Trophoblast cell (in vitro differentiated cells and primary cell): ENCODE measurements at regions not wholly inside any gene's neighbourhood (a gene's known extent, or its start where the extent isn't known, plus 50 kb on each side); places are given as distances from the start of the nearest gene placed in this dataset.

Experiments
- DNase-seq, 2 donors: peaks; one replicate each; pipeline ENCODE4 v3.0.0-alpha.2; 2016
- H2AFZ ChIP-seq: 2 replicates; pipeline ENCODE4 v1.6.1; 2013; ENCODE audit warnings: low read length, moderate library complexity, mild to moderate bottlenecking; ENCODE audit not compliant: insufficient read depth, poor library complexity
- H2AK5ac ChIP-seq: 2 replicates; pipeline ENCODE4 v1.6.1; 2013; ENCODE audit warnings: mild to moderate bottlenecking, low read length
- H2BK120ac ChIP-seq: 2 replicates; pipeline ENCODE4 v1.6.1; 2013; ENCODE audit warnings: low read length, mild to moderate bottlenecking, moderate library complexity; ENCODE audit not compliant: insufficient read depth, poor library complexity
- H2BK12ac ChIP-seq: 2 replicates; pipeline ENCODE4 v1.6.1; 2013; ENCODE audit warnings: mild to moderate bottlenecking, low read length, moderate library complexity
- H2BK5ac ChIP-seq: 2 replicates; pipeline ENCODE4 v1.6.1; 2013; ENCODE audit warnings: low read length, low read depth, moderate library complexity, mild to moderate bottlenecking; ENCODE audit not compliant: poor library complexity
- H3K14ac ChIP-seq: 2 replicates; pipeline ENCODE4 v1.6.1; 2013; ENCODE audit warnings: mild to moderate bottlenecking, low read length
- H3K18ac ChIP-seq: 2 replicates; pipeline ENCODE4 v1.6.1; 2013; ENCODE audit warnings: mild to moderate bottlenecking, low read length
- H3K23ac ChIP-seq: 2 replicates; pipeline ENCODE4 v1.6.1; 2013; ENCODE audit warnings: low read length
- H3K27ac ChIP-seq: 2 replicates; pipeline ENCODE4 v1.5.1; 2013; ENCODE audit warnings: low read depth, mild to moderate bottlenecking, inconsistent platforms, low read length, moderate library complexity
- H3K27me3 ChIP-seq: 2 replicates; pipeline ENCODE4 v1.6.1; 2013; ENCODE audit warnings: inconsistent platforms, mild to moderate bottlenecking, low read length, moderate library complexity; ENCODE audit not compliant: insufficient read depth
- H3K36me3 ChIP-seq, 2 experiments: 1 replicate in 1 of 2; 2 replicates in 1 of 2; pipeline ENCODE4 v1.6.1; 2013; ENCODE audit warnings: low read length in 2 of 2, mild to moderate bottlenecking in 2 of 2, moderate library complexity in 1 of 2; ENCODE audit not compliant: insufficient read depth in 2 of 2, control insufficient read depth in 1 of 2
- H3K4ac ChIP-seq: 2 replicates; pipeline ENCODE4 v1.6.1; 2013; ENCODE audit warnings: low read depth, mild to moderate bottlenecking, low read length, moderate library complexity
- H3K4me1 ChIP-seq, 2 experiments: 1 replicate in 1 of 2; 2 replicates in 1 of 2; pipeline ENCODE4 v1.6.1; 2013; ENCODE audit warnings: low read length in 2 of 2, mild to moderate bottlenecking in 2 of 2, moderate library complexity in 1 of 2; ENCODE audit not compliant: insufficient read depth in 2 of 2, control insufficient read depth in 1 of 2
- H3K4me2 ChIP-seq: 2 replicates; pipeline ENCODE4 v1.6.1; 2013; ENCODE audit warnings: inconsistent platforms, mild to moderate bottlenecking, low read length, moderate library complexity
- H3K4me3 ChIP-seq: 2 replicates; pipeline ENCODE4 v1.5.1; 2013; ENCODE audit warnings: mild to moderate bottlenecking, low read depth, low read length, inconsistent platforms
- H3K79me1 ChIP-seq: one replicate; pipeline ENCODE4 v1.6.1; 2013; ENCODE audit warnings: low read length
- H3K79me2 ChIP-seq: 2 replicates; pipeline ENCODE4 v1.6.1; 2013; ENCODE audit warnings: low read length, mild to moderate bottlenecking; ENCODE audit not compliant: control insufficient read depth, insufficient read depth, poor library complexity
- H3K9ac ChIP-seq: 2 replicates; pipeline ENCODE4 v1.6.1; 2013; ENCODE audit warnings: mild to moderate bottlenecking, low read length
- H3K9me3 ChIP-seq: 2 replicates; pipeline ENCODE4 v1.6.1; 2013; ENCODE audit warnings: low read depth, mild to moderate bottlenecking, control low read depth, inconsistent platforms, low read length; ENCODE audit not compliant: insufficient read depth
- H4K12ac ChIP-seq: 2 replicates; pipeline ENCODE4 v1.6.1; 2013; ENCODE audit warnings: low read depth, mild to moderate bottlenecking, low read length, moderate library complexity
- H4K8ac ChIP-seq: 2 replicates; pipeline ENCODE4 v1.6.1; 2013; ENCODE audit warnings: low read depth, mild to moderate bottlenecking, low read length, moderate library complexity
- H4K91ac ChIP-seq: one replicate; pipeline ENCODE4 v1.6.1; 2013; ENCODE audit warnings: low read depth, mild to moderate bottlenecking, low read length, moderate library complexity
- WGBS: extraction: QIAGEN DNeasy Blood & Tissue Kit; methylation state at CpG from one replicate; pipeline ENCODE4 v1.1.7; 2013; ENCODE audit warnings: missing lambda C conversion rate; ENCODE audit not compliant: insufficient read length, insufficient coverage; ENCODE audit errors: extremely low coverage; 5-methylcytosine and 5-hydroxymethylcytosine counted together

- Histone ChIP-seq H3K27ac (no peak overlapping the region), H3K4ac (no peak overlapping the region), H2BK120ac (no peak overlapping the region), H3K79me1 (no peaks in the 10 kb centered on the region), H3K18ac (no peak overlapping the region), H3K4me1 (no peaks in the 10 kb centered on the region), H3K4me3 (no peak overlapping the region), H4K12ac (no peak overlapping the region), H3K4me2 (no peak overlapping the region), H4K8ac (no peak overlapping the region), H2AFZ (no peak overlapping the region), H2BK12ac (no peak overlapping the region), H3K36me3 (no peaks in the 10 kb centered on the region), H3K23ac (no peak overlapping the region), H2BK5ac (no peak overlapping the region), H4K91ac (no peak overlapping the region), H3K14ac (no peak overlapping the region), H2AK5ac (no peak overlapping the region), H3K9ac (no peak overlapping the region), H3K27me3 (no peaks in the 10 kb centered on the region), H3K9me3 (peaks cover 79% of the 10 kb centered on the region), H3K79me2 (no peaks in the 10 kb centered on the region)
- WGBS = no CpG with 5 or more reads among the region's 4 CpGs
- DNase-seq = no peak
Observed at GRCh38 chr10:37682617-37683016, 174.8 kb downstream of the ZNF248 start.

GRCh38 chr10:37681617-37681999 lies 175.8 kb downstream of the ZNF248 start:
- H2BK120ac ChIP-seq = no peak overlapping the region
- H3K9ac ChIP-seq = no peak overlapping the region
- no CpG with 5 or more reads among the region's 12 CpGs for WGBS
- H3K79me2 ChIP-seq = no peaks in the 10 kb centered on the region
- no peaks in the 10 kb centered on the region for H3K36me3 ChIP-seq
- H3K14ac ChIP-seq = no peak overlapping the region
- H3K23ac ChIP-seq = no peak overlapping the region
- no peak overlapping the region for H4K8ac ChIP-seq
- H4K12ac ChIP-seq = no peak overlapping the region
- H3K9me3 ChIP-seq = peaks cover 71% of the 10 kb centered on the region
- no peak overlapping the region for H3K18ac ChIP-seq
- H3K27me3 ChIP-seq = no peaks in the 10 kb centered on the region
- no peak overlapping the region for H2BK12ac ChIP-seq
- no peak for DNase-seq
- H3K4me2 ChIP-seq = no peak overlapping the region
- no peak overlapping the region for H2AK5ac ChIP-seq
- H3K4ac ChIP-seq = no peak overlapping the region
- no peaks in the 10 kb centered on the region for H3K4me1 ChIP-seq
- H2AFZ ChIP-seq = no peak overlapping the region
- no peak overlapping the region for H4K91ac ChIP-seq
- no peak overlapping the region for H2BK5ac ChIP-seq
- no peak overlapping the region for H3K4me3 ChIP-seq
- H3K79me1 ChIP-seq = no peaks in the 10 kb centered on the region
- H3K27ac ChIP-seq = no peak overlapping the region

- H3K4me2 ChIP-seq = no peak overlapping the region
- no peaks in the 10 kb centered on the region for H3K4me1 ChIP-seq
- no peak overlapping the region for H3K23ac ChIP-seq
Observed at GRCh38 chr10:37680716-37681616, 176.4 kb downstream of the ZNF248 start.

GRCh38 chr10:37680243-37680683 lies 177.1 kb downstream of the ZNF248 start:
- no CpG with 5 or more reads among the region's 30 CpGs for WGBS
- H3K79me1 ChIP-seq = no peaks in the 10 kb centered on the region
- H4K12ac ChIP-seq = no peak overlapping the region
- H2BK12ac ChIP-seq = no peak overlapping the region
- H2AFZ ChIP-seq = no peak overlapping the region
- H2BK5ac ChIP-seq = no peak overlapping the region
- no peak overlapping the region for H3K18ac ChIP-seq
- no peak overlapping the region for H3K23ac ChIP-seq
- no peak overlapping the region for H3K4ac ChIP-seq
- no peak overlapping the region for H3K9ac ChIP-seq
- no peak overlapping the region for H2AK5ac ChIP-seq
- no peak overlapping the region for H2BK120ac ChIP-seq
- no peak overlapping the region for H4K91ac ChIP-seq
- H3K9me3 ChIP-seq = peaks cover 61% of the 10 kb centered on the region
- no peak overlapping the region for H3K4me3 ChIP-seq
- H4K8ac ChIP-seq = no peak overlapping the region
- H3K36me3 ChIP-seq = no peaks in the 10 kb centered on the region
- no peak overlapping the region for H3K14ac ChIP-seq
- no peaks in the 10 kb centered on the region for H3K4me1 ChIP-seq
- no peaks in the 10 kb centered on the region for H3K79me2 ChIP-seq
- DNase-seq = no peak
- no peaks in the 10 kb centered on the region for H3K27me3 ChIP-seq
- no peak overlapping the region for H3K27ac ChIP-seq
- no peak overlapping the region for H3K4me2 ChIP-seq

More at GRCh38 chr10:37680716-37681616, 176.4 kb downstream of the ZNF248 start:
- Histone ChIP-seq H2BK120ac (no peak overlapping the region), H2BK12ac (no peak overlapping the region), H3K9ac (no peak overlapping the region), H3K4ac (no peak overlapping the region), H4K91ac (no peak overlapping the region), H3K4me3 (no peak overlapping the region), H4K8ac (no peak overlapping the region), H3K27ac (no peak overlapping the region), H3K79me1 (no peaks in the 10 kb centered on the region), H3K27me3 (no peaks in the 10 kb centered on the region), H3K36me3 (no peaks in the 10 kb centered on the region), H2AFZ (no peak overlapping the region), H2BK5ac (no peak overlapping the region), H4K12ac (no peak overlapping the region), H3K79me2 (no peaks in the 10 kb centered on the region), H3K9me3 (peaks cover 64% of the 10 kb centered on the region), H3K18ac (no peak overlapping the region), H2AK5ac (no peak overlapping the region), H3K14ac (no peak overlapping the region)
- no peak for DNase-seq
- WGBS = no CpG with 5 or more reads among the region's 52 CpGs
